ENCODE measurements at regions not wholly inside any gene's neighbourhood (a gene's known extent, or its start where the extent isn't known, plus 50 kb on each side); places are given as distances from the start of the nearest gene placed in this dataset.

DNA sequence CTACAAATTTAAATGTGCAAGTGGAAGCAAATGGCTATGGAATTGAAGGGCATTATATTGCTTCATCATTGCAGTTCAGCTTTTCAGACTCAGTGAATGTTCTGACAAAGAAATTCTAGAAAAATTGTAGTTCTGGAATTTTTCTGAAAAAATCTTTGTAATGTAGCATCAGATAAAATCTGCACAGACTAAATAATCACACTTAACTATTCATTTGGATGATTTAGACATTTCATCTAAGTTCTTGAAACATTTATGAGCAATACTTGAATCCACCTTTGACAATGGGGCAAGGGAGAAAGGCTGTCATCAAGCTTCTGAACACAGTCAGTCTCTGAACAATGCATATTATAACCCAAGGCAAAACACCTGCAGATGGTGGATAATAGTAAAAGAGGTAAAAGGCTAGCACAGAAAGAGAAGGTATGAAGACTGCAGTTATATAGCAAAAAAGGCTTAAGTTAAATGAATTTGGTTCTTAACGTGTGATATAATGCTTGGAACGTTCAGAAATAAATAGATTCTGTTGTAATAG, 1352.0 kb upstream of the NUDT12 start:
- WGBS (ENCODE audit: extremely low coverage, insufficient read length, low lambda C conversion rate): no CpG with 5 or more reads among the region's 2 CpGs
- Histone ChIP-seq H3K23me2 (ENCODE audit: insufficient read length, low read depth, low read length, poor library complexity, severe bottlenecking) (no peaks in the 10 kb centered on the region), H3K56ac (ENCODE audit: insufficient read length, low read depth, low read length) (no peak overlapping the region), H4K91ac (ENCODE audit: insufficient read length, low read depth, low read length) (no peak overlapping the region), H2AK5ac (ENCODE audit: insufficient read length, low read length) (no peak overlapping the region), H3K9ac (ENCODE audit: extremely low read depth, insufficient read length, low read length) (no peak overlapping the region), H3K4me1 (ENCODE audit: insufficient read depth, low read length) (no peaks in the 10 kb centered on the region), H3K4ac (ENCODE audit: low read depth, low read length) (no peak overlapping the region), H3K14ac (ENCODE audit: insufficient read depth, low read length) (no peak overlapping the region), H3K4me2 (ENCODE audit: insufficient read depth, insufficient read length, low read length) (no peak overlapping the region), H3T11ph (ENCODE audit: low read length) (no peak overlapping the region), H2BK15ac (ENCODE audit: low read depth, low read length) (no peak overlapping the region), H2BK120ac (ENCODE audit: low read depth, low read length, poor library complexity, severe bottlenecking) (no peak overlapping the region), H4K5ac (ENCODE audit: insufficient read length, low read depth, low read length) (no peak overlapping the region), H3K23ac (ENCODE audit: insufficient read length, low read depth, low read length) (no peak overlapping the region), H4K8ac (replicated peaks; ENCODE audit: insufficient read length, low read depth, low read length) (no peak overlapping the region), H2BK12ac (ENCODE audit: insufficient read length, low read depth, low read length) (no peak overlapping the region), H2BK20ac (ENCODE audit: low read depth, low read length, poor library complexity, severe bottlenecking) (no peak overlapping the region), H3K79me2 (ENCODE audit: insufficient read depth, low read length) (no peaks in the 10 kb centered on the region), H3K27me3 (ENCODE audit: insufficient read depth, low read length) (no peaks in the 10 kb centered on the region), H3K27ac (ENCODE audit: insufficient read length, low read depth, low read length) (no peak overlapping the region), H2BK5ac (ENCODE audit: insufficient read length, low read length) (no peak overlapping the region), H2AFZ (ENCODE audit: low read length) (no peak overlapping the region), H3K18ac (ENCODE audit: insufficient read length, low read depth, low read length) (no peak overlapping the region), H3K9me3 (ENCODE audit: control insufficient read depth, low read depth, low read length) (no peaks in the 10 kb centered on the region), H3K79me1 (ENCODE audit: insufficient read depth, low read depth, low read length, poor library complexity, severe bottlenecking) (no peaks in the 10 kb centered on the region), H4K20me1 (ENCODE audit: control insufficient read depth, insufficient read depth, insufficient read length) (no peaks in the 10 kb centered on the region)
- no peak overlapping the region for H3K4me3 Mint-ChIP-seq
- no peaks in the 10 kb centered on the region for H3K27me3 Mint-ChIP-seq (ENCODE audit: low read depth)
- H3K4me1 Mint-ChIP-seq: no peaks in the 10 kb centered on the region
- TF ChIP-seq, protein P1, sequence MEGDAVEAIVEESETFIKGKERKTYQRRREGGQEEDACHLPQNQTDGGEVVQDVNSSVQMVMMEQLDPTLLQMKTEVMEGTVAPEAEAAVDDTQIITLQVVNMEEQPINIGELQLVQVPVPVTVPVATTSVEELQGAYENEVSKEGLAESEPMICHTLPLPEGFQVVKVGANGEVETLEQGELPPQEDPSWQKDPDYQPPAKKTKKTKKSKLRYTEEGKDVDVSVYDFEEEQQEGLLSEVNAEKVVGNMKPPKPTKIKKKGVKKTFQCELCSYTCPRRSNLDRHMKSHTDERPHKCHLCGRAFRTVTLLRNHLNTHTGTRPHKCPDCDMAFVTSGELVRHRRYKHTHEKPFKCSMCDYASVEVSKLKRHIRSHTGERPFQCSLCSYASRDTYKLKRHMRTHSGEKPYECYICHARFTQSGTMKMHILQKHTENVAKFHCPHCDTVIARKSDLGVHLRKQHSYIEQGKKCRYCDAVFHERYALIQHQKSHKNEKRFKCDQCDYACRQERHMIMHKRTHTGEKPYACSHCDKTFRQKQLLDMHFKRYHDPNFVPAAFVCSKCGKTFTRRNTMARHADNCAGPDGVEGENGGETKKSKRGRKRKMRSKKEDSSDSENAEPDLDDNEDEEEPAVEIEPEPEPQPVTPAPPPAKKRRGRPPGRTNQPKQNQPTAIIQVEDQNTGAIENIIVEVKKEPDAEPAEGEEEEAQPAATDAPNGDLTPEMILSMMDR (conservative IDR thresholded peaks at IDR 0.05): no peak
- H3K9me3 Mint-ChIP-seq: no peaks in the 10 kb centered on the region
- no peak for DNase-seq
- peaks cover 0 to 2% (median 0%) of the 10 kb centered on the region in 3 experiments; a peak in 1 of 7 replicates for H3K36me3 Mint-ChIP-seq (ENCODE audit: insufficient read depth in 1 of 3, low read depth in 3 of 3)
- no peak overlapping the region for H3K27ac Mint-ChIP-seq
